WTC11 (cell line): ENCODE measurements at regions not wholly inside any gene's neighbourhood (a gene's known extent, or its start where the extent isn't known, plus 50 kb on each side); places are given as distances from the start of the nearest gene placed in this dataset.
A peak's percentile ranks its signal among the peaks of the same experiment; 100 is the strongest.

Experiments used
- ATAC-seq: fragments of 200-7000 bp; cut with Tn5 transposase; 2 replicates; pipeline ENCODE4 v1.10.0; 2021; ENCODE audit warnings: mild to moderate bottlenecking, moderate library complexity
- CTCF ChIA-PET: fragments of 300-600 bp; sonication (Branson Sonifier 250); formaldehyde crosslinking; loops from one replicate; lab custom pipeline; 2021; ENCODE audit warnings: antibody characterized with exemption; lab: Charles Lee
- POLR2A ChIA-PET: fragments of 350-600 bp; sonication (Branson Sonifier 250); formaldehyde crosslinking; loops from one replicate; lab custom pipeline; 2021; ENCODE audit warnings: antibody characterized with exemption; lab: Charles Lee
- DNase-seq: peaks from one replicate; pipeline ENCODE4 v3.0.0; 2021; ENCODE audit warnings: low spot score
- H3K27ac Mint-ChIP-seq: 2 replicates; pipeline ENCODE4 v1.8.0; 2021; ENCODE audit warnings: mixed read lengths
- H3K27me3 Mint-ChIP-seq: 2 replicates; pipeline ENCODE4 v1.8.0; 2021; ENCODE audit warnings: low read depth, mild to moderate bottlenecking, moderate library complexity, mixed read lengths
- H3K36me3 Mint-ChIP-seq: 2 replicates; pipeline ENCODE4 v1.8.0; 2021; ENCODE audit warnings: mixed read lengths
- H3K4me1 Mint-ChIP-seq: 2 replicates; pipeline ENCODE4 v1.8.0; 2022; ENCODE audit warnings: mixed read lengths
- H3K4me3 Mint-ChIP-seq: 2 replicates; pipeline ENCODE4 v1.8.0; 2021; ENCODE audit warnings: mild to moderate bottlenecking, moderate library complexity, mixed read lengths
- H3K9me3 Mint-ChIP-seq: 2 replicates; pipeline ENCODE4 v1.8.0; 2021; ENCODE audit warnings: mixed read lengths
- EMX1 ChIP-seq: fragments of 250-450 bp; sonication (Bioruptor Pico); IDR thresholded peaks from 2 replicates; pipeline ENCODE4 v1.8.0; 2021; ENCODE audit warnings: mild to moderate bottlenecking
- FOXK1 ChIP-seq: sonication (generic); formaldehyde crosslinking; IDR thresholded peaks from 2 replicates; pipeline ENCODE4 v1.8.0; 2022; ENCODE audit warnings: mild to moderate bottlenecking, moderate library complexity, missing genetic modification reagents
- MYBL2 ChIP-seq: sonication (generic); formaldehyde crosslinking; IDR thresholded peaks from 2 replicates; pipeline ENCODE4 v1.8.1; 2023; ENCODE audit warnings: mild to moderate bottlenecking, moderate library complexity, missing genetic modification reagents
- SMAD3 ChIP-seq: sonication (generic); formaldehyde crosslinking; IDR thresholded peaks from 2 replicates; pipeline ENCODE4 v1.8.0; 2022; ENCODE audit warnings: missing genetic modification reagents, mild to moderate bottlenecking, borderline replicate concordance
- SP1 ChIP-seq: sonication (generic); formaldehyde crosslinking; conservative IDR thresholded peaks from 2 replicates; pipeline ENCODE4 v1.8.1; 2022; ENCODE audit warnings: missing genetic modification reagents
- TEAD1 ChIP-seq: sonication (generic); formaldehyde crosslinking; IDR thresholded peaks from 2 replicates; pipeline ENCODE4 v1.8.0; 2022; ENCODE audit warnings: mild to moderate bottlenecking, missing genetic modification reagents
- TP53 ChIP-seq: sonication (generic); formaldehyde crosslinking; IDR thresholded peaks from 2 replicates; pipeline ENCODE4 v1.8.1; 2023; ENCODE audit warnings: mild to moderate bottlenecking, missing genetic modification reagents
- ZBTB43 ChIP-seq: sonication (generic); formaldehyde crosslinking; IDR thresholded peaks from 2 replicates; pipeline ENCODE4 v1.8.1; 2023; ENCODE audit warnings: mild to moderate bottlenecking, missing genetic modification reagents
- ZNF232 ChIP-seq: sonication (generic); formaldehyde crosslinking; IDR thresholded peaks from 2 replicates; pipeline ENCODE4 v1.8.0; 2022; ENCODE audit warnings: mild to moderate bottlenecking, missing genetic modification reagents
- ZNF423 ChIP-seq: fragments of 250-450 bp; sonication (Bioruptor Pico); IDR thresholded peaks from 2 replicates; pipeline ENCODE4 v2.1.2; 2022; ENCODE audit warnings: mild to moderate bottlenecking, moderate library complexity
- ZNF671 ChIP-seq: fragments of 250-450 bp; sonication (Bioruptor Pico); IDR thresholded peaks from 2 replicates; pipeline ENCODE4 v1.8.0; 2021; ENCODE audit warnings: mild to moderate bottlenecking
- TF ChIP-seq, protein P1 (sequence below): fragments of 250-450 bp; sonication (Bioruptor Pico); IDR thresholded peaks from 2 replicates; pipeline ENCODE4 v1.9.0; 2021; ENCODE audit warnings: mild to moderate bottlenecking, borderline replicate concordance
- TF ChIP-seq, protein P2 (sequence below): sonication (generic); formaldehyde crosslinking; conservative IDR thresholded peaks from 2 replicates; pipeline ENCODE4 v1.8.1; 2023; ENCODE audit warnings: mild to moderate bottlenecking, low read depth, missing genetic modification reagents, moderate library complexity
- TF ChIP-seq, protein P3 (sequence below): sonication (generic); formaldehyde crosslinking; IDR thresholded peaks from 2 replicates; pipeline ENCODE4 v1.8.1; 2022; ENCODE audit warnings: missing genetic modification reagents, borderline replicate concordance

DNA sequence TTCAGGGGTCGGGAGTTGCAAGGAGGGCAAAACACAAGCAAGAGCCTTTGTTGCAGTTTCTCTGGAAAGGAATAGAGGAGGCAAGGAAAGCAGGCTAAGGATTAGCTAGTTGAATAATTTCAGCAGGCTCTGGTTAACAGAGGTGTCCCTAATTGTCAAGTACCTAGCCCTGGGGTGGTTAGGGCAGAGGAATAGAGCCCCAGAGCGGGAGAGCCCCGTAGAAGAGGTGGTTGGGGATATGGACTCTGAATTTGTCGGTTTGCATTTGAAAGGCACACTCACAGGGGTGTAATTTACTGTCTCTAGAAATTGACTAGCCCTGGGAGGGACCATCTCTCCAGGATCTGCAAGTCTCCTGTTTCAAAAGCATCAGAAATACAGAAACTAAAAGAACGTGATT, 1030.2 kb downstream of the TMEM182 start:
- H3K36me3 Mint-ChIP-seq, result peaks cover 23% of the 10 kb centered on the region; the same call in 1 of the 2 replicates
- POLR2A ChIA-PET, result no interaction called here
- H3K27ac Mint-ChIP-seq, result no peak overlapping the region
- ATAC-seq (peak; percentile 100), DNase-seq (peak; percentile 74)
- no peak overlapping the region for H3K4me3 Mint-ChIP-seq
- H3K27me3 Mint-ChIP-seq, result peaks cover 99% of the 10 kb centered on the region
- peaks cover 21% of the 10 kb centered on the region for H3K9me3 Mint-ChIP-seq
- 0 out of 2 replicates have a peak, but pooled peaks have one; percentile 23 for TF ChIP-seq FOXK1 (CRISPR knock-in tag)
- TF ChIP-seq TEAD1 (CRISPR knock-in tag), result 0 out of 2 replicates have a peak, but pooled peaks have one; percentile 48
- no peak for TF ChIP-seq TP53 (CRISPR knock-in tag)
- H3K4me1 Mint-ChIP-seq, result peaks cover 23% of the 10 kb centered on the region
- CTCF ChIA-PET, result interaction anchor here (0.7 kb wide), 1 partner anchor 107 kb away, joined by 3 read pairs; no protein-coding TSS in a partner anchor

GRCh38 chr2:103798291-103798690, 1036.5 kb downstream of the TMEM182 start:
- DNase-seq, result no peak
- Mint-ChIP-seq H3K9me3 (peaks cover 26% of the 10 kb centered on the region), H3K4me3 (no peak overlapping the region)
- POLR2A ChIA-PET, result no interaction called here
- no peak for TF ChIP-seq EMX1 (CRISPR knock-in tag)
- TF ChIP-seq, protein P1, sequence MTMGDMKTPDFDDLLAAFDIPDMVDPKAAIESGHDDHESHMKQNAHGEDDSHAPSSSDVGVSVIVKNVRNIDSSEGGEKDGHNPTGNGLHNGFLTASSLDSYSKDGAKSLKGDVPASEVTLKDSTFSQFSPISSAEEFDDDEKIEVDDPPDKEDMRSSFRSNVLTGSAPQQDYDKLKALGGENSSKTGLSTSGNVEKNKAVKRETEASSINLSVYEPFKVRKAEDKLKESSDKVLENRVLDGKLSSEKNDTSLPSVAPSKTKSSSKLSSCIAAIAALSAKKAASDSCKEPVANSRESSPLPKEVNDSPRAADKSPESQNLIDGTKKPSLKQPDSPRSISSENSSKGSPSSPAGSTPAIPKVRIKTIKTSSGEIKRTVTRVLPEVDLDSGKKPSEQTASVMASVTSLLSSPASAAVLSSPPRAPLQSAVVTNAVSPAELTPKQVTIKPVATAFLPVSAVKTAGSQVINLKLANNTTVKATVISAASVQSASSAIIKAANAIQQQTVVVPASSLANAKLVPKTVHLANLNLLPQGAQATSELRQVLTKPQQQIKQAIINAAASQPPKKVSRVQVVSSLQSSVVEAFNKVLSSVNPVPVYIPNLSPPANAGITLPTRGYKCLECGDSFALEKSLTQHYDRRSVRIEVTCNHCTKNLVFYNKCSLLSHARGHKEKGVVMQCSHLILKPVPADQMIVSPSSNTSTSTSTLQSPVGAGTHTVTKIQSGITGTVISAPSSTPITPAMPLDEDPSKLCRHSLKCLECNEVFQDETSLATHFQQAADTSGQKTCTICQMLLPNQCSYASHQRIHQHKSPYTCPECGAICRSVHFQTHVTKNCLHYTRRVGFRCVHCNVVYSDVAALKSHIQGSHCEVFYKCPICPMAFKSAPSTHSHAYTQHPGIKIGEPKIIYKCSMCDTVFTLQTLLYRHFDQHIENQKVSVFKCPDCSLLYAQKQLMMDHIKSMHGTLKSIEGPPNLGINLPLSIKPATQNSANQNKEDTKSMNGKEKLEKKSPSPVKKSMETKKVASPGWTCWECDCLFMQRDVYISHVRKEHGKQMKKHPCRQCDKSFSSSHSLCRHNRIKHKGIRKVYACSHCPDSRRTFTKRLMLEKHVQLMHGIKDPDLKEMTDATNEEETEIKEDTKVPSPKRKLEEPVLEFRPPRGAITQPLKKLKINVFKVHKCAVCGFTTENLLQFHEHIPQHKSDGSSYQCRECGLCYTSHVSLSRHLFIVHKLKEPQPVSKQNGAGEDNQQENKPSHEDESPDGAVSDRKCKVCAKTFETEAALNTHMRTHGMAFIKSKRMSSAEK (CRISPR knock-in tag), result no peak
- no peak for TF ChIP-seq ZNF423 (CRISPR knock-in tag)
- TF ChIP-seq, protein P2, sequence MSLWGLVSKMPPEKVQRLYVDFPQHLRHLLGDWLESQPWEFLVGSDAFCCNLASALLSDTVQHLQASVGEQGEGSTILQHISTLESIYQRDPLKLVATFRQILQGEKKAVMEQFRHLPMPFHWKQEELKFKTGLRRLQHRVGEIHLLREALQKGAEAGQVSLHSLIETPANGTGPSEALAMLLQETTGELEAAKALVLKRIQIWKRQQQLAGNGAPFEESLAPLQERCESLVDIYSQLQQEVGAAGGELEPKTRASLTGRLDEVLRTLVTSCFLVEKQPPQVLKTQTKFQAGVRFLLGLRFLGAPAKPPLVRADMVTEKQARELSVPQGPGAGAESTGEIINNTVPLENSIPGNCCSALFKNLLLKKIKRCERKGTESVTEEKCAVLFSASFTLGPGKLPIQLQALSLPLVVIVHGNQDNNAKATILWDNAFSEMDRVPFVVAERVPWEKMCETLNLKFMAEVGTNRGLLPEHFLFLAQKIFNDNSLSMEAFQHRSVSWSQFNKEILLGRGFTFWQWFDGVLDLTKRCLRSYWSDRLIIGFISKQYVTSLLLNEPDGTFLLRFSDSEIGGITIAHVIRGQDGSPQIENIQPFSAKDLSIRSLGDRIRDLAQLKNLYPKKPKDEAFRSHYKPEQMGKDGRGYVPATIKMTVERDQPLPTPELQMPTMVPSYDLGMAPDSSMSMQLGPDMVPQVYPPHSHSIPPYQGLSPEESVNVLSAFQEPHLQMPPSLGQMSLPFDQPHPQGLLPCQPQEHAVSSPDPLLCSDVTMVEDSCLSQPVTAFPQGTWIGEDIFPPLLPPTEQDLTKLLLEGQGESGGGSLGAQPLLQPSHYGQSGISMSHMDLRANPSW (CRISPR knock-in tag), result no peak
- TF ChIP-seq, all 79 proteins: peak for 0
- CTCF ChIA-PET, result no interaction called here
- H3K27ac Mint-ChIP-seq, result no peak overlapping the region
- ATAC-seq, result no peak
- H3K36me3 Mint-ChIP-seq, result peaks cover 19% of the 10 kb centered on the region; the same call in 1 of the 2 replicates
- peaks cover 86% of the 10 kb centered on the region for H3K27me3 Mint-ChIP-seq
- H3K4me1 Mint-ChIP-seq, result no peaks in the 10 kb centered on the region

- peaks cover 31% of the 10 kb centered on the region for H3K27me3 Mint-ChIP-seq
- POLR2A ChIA-PET, result no interaction called here
- ATAC-seq, result no peak
- CTCF ChIA-PET, result no interaction called here
- TF ChIP-seq SMAD3 (CRISPR knock-in tag), result no peak
- TF ChIP-seq MYBL2 (CRISPR knock-in tag), result no peak
- no peak for TF ChIP-seq ZNF423 (CRISPR knock-in tag)
- no peak for TF ChIP-seq ZNF671
- DNase-seq, result no peak
- no peaks in the 10 kb centered on the region for H3K36me3 Mint-ChIP-seq
- no peak overlapping the region for H3K27ac Mint-ChIP-seq
- peaks cover 12% of the 10 kb centered on the region for H3K4me1 Mint-ChIP-seq
- peaks cover 7% of the 10 kb centered on the region; the same call in 1 of the 2 replicates for H3K9me3 Mint-ChIP-seq
- no peak overlapping the region for H3K4me3 Mint-ChIP-seq
These were observed 1042.2 kb downstream of the TMEM182 start for GRCh38 chr2:103804013-103804412.

- Mint-ChIP-seq H3K36me3 (no peaks in the 10 kb centered on the region), H3K4me3 (no peak overlapping the region), H3K9me3 (peaks cover 7% of the 10 kb centered on the region; the same call in 1 of the 2 replicates), H3K4me1 (peaks cover 27% of the 10 kb centered on the region), H3K27me3 (peaks cover 28% of the 10 kb centered on the region), H3K27ac (no peak overlapping the region)
- ChIA-PET POLR2A (no interaction called here), CTCF (no interaction called here)
- DNase-seq (no peak), ATAC-seq (no peak)
- TF ChIP-seq SP1 (CRISPR knock-in tag) (no peak), ZBTB43 (CRISPR knock-in tag) (no peak), ZNF232 (CRISPR knock-in tag) (no peak)
- TF ChIP-seq, protein P1 (CRISPR knock-in tag), result no peak
- TF ChIP-seq, protein P3, sequence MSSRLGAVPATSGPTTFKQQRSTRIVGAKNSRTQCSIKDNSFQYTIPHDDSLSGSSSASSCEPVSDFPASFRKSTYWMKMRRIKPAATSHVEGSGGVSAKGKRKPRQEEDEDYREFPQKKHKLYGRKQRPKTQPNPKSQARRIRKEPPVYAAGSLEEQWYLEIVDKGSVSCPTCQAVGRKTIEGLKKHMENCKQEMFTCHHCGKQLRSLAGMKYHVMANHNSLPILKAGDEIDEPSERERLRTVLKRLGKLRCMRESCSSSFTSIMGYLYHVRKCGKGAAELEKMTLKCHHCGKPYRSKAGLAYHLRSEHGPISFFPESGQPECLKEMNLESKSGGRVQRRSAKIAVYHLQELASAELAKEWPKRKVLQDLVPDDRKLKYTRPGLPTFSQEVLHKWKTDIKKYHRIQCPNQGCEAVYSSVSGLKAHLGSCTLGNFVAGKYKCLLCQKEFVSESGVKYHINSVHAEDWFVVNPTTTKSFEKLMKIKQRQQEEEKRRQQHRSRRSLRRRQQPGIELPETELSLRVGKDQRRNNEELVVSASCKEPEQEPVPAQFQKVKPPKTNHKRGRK (CRISPR knock-in tag), result no peak
These were observed 1043.9 kb downstream of the TMEM182 start for GRCh38 chr2:103805746-103806145.
